K562 (cell line): ENCODE measurements at regions not wholly inside any gene's neighbourhood (a gene's known extent, or its start where the extent isn't known, plus 50 kb on each side); places are given as distances from the start of the nearest gene placed in this dataset.

Experiments
- ARHGAP35 ChIP-seq: fragments of 450-650 bp; IDR thresholded peaks from 2 replicates; pipeline ENCODE4 v1.6.1; 2018; ENCODE audit not compliant: partially characterized antibody
- ESRRB ChIP-seq: fragments of 250-450 bp; sonication (Bioruptor Pico); IDR thresholded peaks from 2 replicates; pipeline ENCODE4 v1.5.0; 2020; ENCODE audit warnings: mild to moderate bottlenecking, moderate library complexity, borderline replicate concordance
- MAFG ChIP-seq: fragments of 450-650 bp; conservative IDR thresholded peaks from 2 replicates; pipeline ENCODE4 v1.6.1; 2016; ENCODE audit warnings: missing genetic modification characterization, missing compliant biosample characterization
- MAFK ChIP-seq: IDR thresholded peaks from 2 replicates; pipeline ENCODE4 v1.6.1; 2011; ENCODE audit warnings: low read length, improper control_type of control experiment
- PHF8 ChIP-seq: fragments of 200-600 bp; sonication (generic); IDR thresholded peaks from 2 replicates; pipeline ENCODE4 v1.6.1; 2012; ENCODE audit warnings: mixed run types, mild to moderate bottlenecking, inconsistent platforms, low read length, moderate library complexity, borderline replicate concordance
- POLR2A ChIP-seq: fragments of 450-650 bp; conservative IDR thresholded peaks from 2 replicates; pipeline ENCODE4 v1.6.1; 2016
- TBL1XR1 ChIP-seq, 2 experiments: IDR thresholded peaks; 2 replicates each; pipeline ENCODE4 v1.6.1; 2012; ENCODE audit warnings: improper control_type of control experiment in 2 of 2, low read length in 2 of 2, mild to moderate bottlenecking in 1 of 2
- TF ChIP-seq, protein P1 (sequence below): sonication (generic); formaldehyde crosslinking; IDR thresholded peaks from 2 replicates; pipeline ENCODE4 v1.9.0; 2022; ENCODE audit warnings: mild to moderate bottlenecking, missing genetic modification reagents
- TF ChIP-seq, protein P2 (sequence below), 3 experiments: IDR thresholded peaks in 2 of 3; conservative IDR thresholded peaks in 1 of 3; 2 replicates each; pipeline ENCODE4 v1.5.1; 2011 to 2012; ENCODE audit warnings: low read length in 3 of 3, mild to moderate bottlenecking in 3 of 3, control low read depth in 2 of 3, improper control_type of control experiment in 1 of 3, inconsistent platforms in 1 of 3, low read depth in 1 of 3, mixed read lengths in 1 of 3, moderate library complexity in 1 of 3; ENCODE audit not compliant: insufficient read depth in 2 of 3

DNA sequence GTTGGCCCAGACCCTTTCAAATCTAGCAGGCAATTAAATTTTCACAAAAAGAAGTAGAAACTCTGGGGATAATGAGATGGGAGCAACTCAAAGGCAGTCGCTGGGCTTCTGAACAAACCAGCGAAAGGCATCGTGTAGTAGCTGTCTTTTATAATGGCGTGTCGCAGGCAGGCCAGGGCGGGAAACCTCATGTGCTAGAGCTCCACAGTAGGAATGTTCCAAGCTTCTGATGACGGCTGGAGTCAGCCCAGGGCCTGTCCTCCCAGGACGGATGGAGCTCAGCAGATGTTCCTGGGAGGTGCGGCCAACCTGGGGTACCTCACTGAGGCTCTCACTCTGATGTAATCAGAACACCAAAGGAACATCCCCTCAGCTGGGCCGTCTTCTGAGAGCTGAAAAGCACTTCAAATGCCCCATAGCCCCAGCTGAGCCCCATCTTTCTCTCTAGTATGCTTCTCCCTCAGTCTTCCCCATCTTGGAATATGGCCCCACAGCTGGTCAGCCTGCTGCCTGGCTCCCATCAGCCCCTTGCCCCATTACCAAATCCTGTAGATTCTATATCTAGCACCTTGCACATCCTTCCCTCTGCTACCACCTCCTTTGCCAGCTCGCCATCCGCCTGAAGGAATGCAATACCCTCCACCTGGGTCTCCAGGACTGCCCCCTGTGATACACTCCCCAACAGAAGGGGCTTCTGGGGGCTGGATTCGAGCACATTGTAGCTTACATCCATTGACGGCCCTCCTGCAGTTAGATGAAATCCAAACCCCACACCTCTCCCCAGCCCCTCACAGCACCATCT, 54.9 kb upstream of the ATP2B2 start:
- TF ChIP-seq, protein P1, sequence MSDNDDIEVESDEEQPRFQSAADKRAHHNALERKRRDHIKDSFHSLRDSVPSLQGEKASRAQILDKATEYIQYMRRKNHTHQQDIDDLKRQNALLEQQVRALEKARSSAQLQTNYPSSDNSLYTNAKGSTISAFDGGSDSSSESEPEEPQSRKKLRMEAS (CRISPR knock-in tag) = no peak
- TF ChIP-seq POLR2A (no peak), PHF8 (no peak), ESRRB (CRISPR knock-in tag) (no peak), ARHGAP35 (no peak), TBL1XR1 (IDR thresholded peaks at IDR 0.05; ENCODE audit: low read length in 2 of 2) (no peak), MAFK (no peak), MAFG (tag) (no peak)
- TF ChIP-seq, protein P2, sequence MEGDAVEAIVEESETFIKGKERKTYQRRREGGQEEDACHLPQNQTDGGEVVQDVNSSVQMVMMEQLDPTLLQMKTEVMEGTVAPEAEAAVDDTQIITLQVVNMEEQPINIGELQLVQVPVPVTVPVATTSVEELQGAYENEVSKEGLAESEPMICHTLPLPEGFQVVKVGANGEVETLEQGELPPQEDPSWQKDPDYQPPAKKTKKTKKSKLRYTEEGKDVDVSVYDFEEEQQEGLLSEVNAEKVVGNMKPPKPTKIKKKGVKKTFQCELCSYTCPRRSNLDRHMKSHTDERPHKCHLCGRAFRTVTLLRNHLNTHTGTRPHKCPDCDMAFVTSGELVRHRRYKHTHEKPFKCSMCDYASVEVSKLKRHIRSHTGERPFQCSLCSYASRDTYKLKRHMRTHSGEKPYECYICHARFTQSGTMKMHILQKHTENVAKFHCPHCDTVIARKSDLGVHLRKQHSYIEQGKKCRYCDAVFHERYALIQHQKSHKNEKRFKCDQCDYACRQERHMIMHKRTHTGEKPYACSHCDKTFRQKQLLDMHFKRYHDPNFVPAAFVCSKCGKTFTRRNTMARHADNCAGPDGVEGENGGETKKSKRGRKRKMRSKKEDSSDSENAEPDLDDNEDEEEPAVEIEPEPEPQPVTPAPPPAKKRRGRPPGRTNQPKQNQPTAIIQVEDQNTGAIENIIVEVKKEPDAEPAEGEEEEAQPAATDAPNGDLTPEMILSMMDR (IDR thresholded peaks at IDR 0.05 in 2 of 3, conservative IDR thresholded peaks at IDR 0.05 in 1 of 3; ENCODE audit: insufficient read depth in 2 of 3, low read depth in 1 of 3, low read length in 3 of 3) = no peak
